ENCODE measurements at regions not wholly inside any gene's neighbourhood (a gene's known extent, or its start where the extent isn't known, plus 50 kb on each side); places are given as distances from the start of the nearest gene placed in this dataset.

DNA sequence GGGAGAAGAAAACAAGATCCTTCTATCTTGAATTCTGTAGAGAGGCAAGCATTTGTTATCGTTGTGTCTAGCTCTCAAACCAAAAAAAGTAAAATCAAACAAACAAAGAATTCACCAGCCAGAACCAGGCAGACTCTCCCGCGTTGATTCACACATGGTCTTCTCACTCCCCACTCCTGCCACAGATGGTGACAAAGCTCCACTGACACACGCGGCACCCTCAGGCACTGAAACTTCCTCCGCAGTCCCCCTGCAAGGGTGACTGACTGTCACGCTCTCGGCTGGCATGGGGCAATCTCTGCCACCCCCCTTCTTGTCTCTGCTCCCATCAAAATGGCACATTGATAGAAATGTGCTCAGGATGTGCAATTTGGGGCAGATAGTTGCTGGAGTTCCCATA, 304.9 kb downstream of the DHX15 start:
- ATAC-seq (no peak), DNase-seq (ENCODE audit: low read depth in 1 of 2, low spot score in 1 of 2) (no peak), FAIRE-seq (no peak)
- Histone ChIP-seq H3K4me1 (no peaks in the 10 kb centered on the region), H3K9me3 (no peaks in the 10 kb centered on the region), H3K4me2 (no peak overlapping the region), H3K27ac (no peak overlapping the region), H3K4me3 (no peak overlapping the region)
- POLR2A ChIA-PET: no interaction called here
- CTCF ChIA-PET: no interaction called here
- WGBS (ENCODE audit: missing lambda C conversion rate): 34% methylated on average over 8 of the region's 8 CpGs
- TF ChIP-seq POLR2AphosphoS2 (conservative IDR thresholded peaks at IDR 0.05; ENCODE audit: low read length) (no peak), PHF8 (IDR thresholded peaks at IDR 0.05; ENCODE audit: borderline replicate concordance, low read depth) (no peak), SREBF2 (IDR thresholded peaks at IDR 0.05) (no peak), GATA3 (IDR thresholded peaks at IDR 0.05; ENCODE audit: borderline replicate concordance) (no peak), POLR2A (IDR thresholded peaks at IDR 0.05; ENCODE audit: low read length) (no peak), HEYL (CRISPR knock-in tag; IDR thresholded peaks at IDR 0.05) (no peak), JUN (IDR thresholded peaks at IDR 0.05) (no peak), CHD4 (IDR thresholded peaks at IDR 0.05; ENCODE audit: borderline replicate concordance) (no peak)
- TF ChIP-seq, protein P1, sequence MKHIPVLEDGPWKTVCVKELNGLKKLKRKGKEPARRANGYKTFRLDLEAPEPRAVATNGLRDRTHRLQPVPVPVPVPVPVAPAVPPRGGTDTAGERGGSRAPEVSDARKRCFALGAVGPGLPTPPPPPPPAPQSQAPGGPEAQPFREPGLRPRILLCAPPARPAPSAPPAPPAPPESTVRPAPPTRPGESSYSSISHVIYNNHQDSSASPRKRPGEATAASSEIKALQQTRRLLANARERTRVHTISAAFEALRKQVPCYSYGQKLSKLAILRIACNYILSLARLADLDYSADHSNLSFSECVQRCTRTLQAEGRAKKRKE (CRISPR knock-in tag; IDR thresholded peaks at IDR 0.05; ENCODE audit: low read depth): no peak
- TF ChIP-seq, protein P2, sequence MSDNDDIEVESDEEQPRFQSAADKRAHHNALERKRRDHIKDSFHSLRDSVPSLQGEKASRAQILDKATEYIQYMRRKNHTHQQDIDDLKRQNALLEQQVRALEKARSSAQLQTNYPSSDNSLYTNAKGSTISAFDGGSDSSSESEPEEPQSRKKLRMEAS (IDR thresholded peaks at IDR 0.05): no peak
- TF ChIP-seq, protein P3, sequence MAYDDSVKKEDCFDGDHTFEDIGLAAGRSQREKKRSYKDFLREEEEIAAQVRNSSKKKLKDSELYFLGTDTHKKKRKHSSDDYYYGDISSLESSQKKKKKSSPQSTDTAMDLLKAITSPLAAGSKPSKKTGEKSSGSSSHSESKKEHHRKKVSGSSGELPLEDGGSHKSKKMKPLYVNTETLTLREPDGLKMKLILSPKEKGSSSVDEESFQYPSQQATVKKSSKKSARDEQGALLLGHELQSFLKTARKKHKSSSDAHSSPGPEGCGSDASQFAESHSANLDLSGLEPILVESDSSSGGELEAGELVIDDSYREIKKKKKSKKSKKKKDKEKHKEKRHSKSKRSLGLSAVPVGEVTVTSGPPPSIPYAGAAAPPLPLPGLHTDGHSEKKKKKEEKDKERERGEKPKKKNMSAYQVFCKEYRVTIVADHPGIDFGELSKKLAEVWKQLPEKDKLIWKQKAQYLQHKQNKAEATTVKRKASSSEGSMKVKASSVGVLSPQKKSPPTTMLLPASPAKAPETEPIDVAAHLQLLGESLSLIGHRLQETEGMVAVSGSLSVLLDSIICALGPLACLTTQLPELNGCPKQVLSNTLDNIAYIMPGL (CRISPR knock-in tag; IDR thresholded peaks at IDR 0.05; ENCODE audit: borderline replicate concordance): no peak
- TF ChIP-seq, protein P4, sequence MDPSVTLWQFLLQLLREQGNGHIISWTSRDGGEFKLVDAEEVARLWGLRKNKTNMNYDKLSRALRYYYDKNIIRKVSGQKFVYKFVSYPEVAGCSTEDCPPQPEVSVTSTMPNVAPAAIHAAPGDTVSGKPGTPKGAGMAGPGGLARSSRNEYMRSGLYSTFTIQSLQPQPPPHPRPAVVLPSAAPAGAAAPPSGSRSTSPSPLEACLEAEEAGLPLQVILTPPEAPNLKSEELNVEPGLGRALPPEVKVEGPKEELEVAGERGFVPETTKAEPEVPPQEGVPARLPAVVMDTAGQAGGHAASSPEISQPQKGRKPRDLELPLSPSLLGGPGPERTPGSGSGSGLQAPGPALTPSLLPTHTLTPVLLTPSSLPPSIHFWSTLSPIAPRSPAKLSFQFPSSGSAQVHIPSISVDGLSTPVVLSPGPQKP (IDR thresholded peaks at IDR 0.05; ENCODE audit: low read depth, low read length): no peak

DNA sequence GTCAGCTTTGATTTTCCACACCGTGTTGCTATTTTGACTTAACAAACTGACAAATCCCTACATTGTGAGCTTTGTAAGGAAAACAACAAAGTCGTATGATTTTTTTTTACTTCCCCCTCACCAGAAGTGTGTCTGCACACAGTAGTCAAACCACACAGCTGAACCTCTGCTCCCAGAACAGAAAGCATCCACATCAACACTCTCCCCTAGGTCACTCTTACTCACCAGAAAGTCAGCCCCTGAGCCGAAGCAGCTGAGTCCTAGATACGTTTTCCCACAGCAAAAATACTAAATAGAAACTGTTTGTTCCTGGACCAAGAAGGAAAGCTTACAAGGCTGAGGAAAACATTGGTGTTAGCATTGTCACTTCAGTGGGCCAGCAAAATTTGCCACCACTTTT, 305.7 kb downstream of the DHX15 start:
- TF ChIP-seq CHD2 (IDR thresholded peaks at IDR 0.05; ENCODE audit: low read length, partially characterized antibody) (no peak), RFX5 (IDR thresholded peaks at IDR 0.05) (no peak), EP300 (IDR thresholded peaks at IDR 0.05) (no peak), NPAS2 (CRISPR knock-in tag; IDR thresholded peaks at IDR 0.05; ENCODE audit: borderline replicate concordance) (no peak), BHLHE40 (IDR thresholded peaks at IDR 0.05; ENCODE audit: low read depth, low read length) (no peak), MAZ (IDR thresholded peaks at IDR 0.05; ENCODE audit: borderline replicate concordance, low read depth, low read length) (no peak), KDM1A (IDR thresholded peaks at IDR 0.05; ENCODE audit: low read depth) (no peak), GATA3 (IDR thresholded peaks at IDR 0.05; ENCODE audit: borderline replicate concordance) (no peak), RNF2 (IDR thresholded peaks at IDR 0.05; ENCODE audit: borderline replicate concordance, low read depth) (no peak), FOXS1 (CRISPR knock-in tag; IDR thresholded peaks at IDR 0.05) (no peak), JUN (IDR thresholded peaks at IDR 0.05) (no peak), ZFP36 (IDR thresholded peaks at IDR 0.05; ENCODE audit: borderline replicate concordance, partially characterized antibody) (no peak), ZSCAN20 (CRISPR knock-in tag; IDR thresholded peaks at IDR 0.05) (no peak), JUNB (IDR thresholded peaks at IDR 0.05) (no peak), RAD21 (conservative IDR thresholded peaks at IDR 0.05 in 1 of 2, IDR thresholded peaks at IDR 0.05 in 1 of 2) (no peak), HOXB13 (CRISPR knock-in tag; IDR thresholded peaks at IDR 0.05; ENCODE audit: low read depth) (no peak), FOSB (CRISPR knock-in tag; IDR thresholded peaks at IDR 0.05) (no peak)
- TF ChIP-seq, protein P5, sequence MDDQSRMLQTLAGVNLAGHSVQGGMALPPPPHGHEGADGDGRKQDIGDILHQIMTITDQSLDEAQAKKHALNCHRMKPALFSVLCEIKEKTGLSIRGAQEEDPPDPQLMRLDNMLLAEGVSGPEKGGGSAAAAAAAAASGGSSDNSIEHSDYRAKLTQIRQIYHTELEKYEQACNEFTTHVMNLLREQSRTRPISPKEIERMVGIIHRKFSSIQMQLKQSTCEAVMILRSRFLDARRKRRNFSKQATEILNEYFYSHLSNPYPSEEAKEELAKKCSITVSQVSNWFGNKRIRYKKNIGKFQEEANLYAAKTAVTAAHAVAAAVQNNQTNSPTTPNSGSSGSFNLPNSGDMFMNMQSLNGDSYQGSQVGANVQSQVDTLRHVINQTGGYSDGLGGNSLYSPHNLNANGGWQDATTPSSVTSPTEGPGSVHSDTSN (IDR thresholded peaks at IDR 0.05): no peak
- TF ChIP-seq, protein P6, sequence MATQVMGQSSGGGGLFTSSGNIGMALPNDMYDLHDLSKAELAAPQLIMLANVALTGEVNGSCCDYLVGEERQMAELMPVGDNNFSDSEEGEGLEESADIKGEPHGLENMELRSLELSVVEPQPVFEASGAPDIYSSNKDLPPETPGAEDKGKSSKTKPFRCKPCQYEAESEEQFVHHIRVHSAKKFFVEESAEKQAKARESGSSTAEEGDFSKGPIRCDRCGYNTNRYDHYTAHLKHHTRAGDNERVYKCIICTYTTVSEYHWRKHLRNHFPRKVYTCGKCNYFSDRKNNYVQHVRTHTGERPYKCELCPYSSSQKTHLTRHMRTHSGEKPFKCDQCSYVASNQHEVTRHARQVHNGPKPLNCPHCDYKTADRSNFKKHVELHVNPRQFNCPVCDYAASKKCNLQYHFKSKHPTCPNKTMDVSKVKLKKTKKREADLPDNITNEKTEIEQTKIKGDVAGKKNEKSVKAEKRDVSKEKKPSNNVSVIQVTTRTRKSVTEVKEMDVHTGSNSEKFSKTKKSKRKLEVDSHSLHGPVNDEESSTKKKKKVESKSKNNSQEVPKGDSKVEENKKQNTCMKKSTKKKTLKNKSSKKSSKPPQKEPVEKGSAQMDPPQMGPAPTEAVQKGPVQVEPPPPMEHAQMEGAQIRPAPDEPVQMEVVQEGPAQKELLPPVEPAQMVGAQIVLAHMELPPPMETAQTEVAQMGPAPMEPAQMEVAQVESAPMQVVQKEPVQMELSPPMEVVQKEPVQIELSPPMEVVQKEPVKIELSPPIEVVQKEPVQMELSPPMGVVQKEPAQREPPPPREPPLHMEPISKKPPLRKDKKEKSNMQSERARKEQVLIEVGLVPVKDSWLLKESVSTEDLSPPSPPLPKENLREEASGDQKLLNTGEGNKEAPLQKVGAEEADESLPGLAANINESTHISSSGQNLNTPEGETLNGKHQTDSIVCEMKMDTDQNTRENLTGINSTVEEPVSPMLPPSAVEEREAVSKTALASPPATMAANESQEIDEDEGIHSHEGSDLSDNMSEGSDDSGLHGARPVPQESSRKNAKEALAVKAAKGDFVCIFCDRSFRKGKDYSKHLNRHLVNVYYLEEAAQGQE (IDR thresholded peaks at IDR 0.05): no peak
- CTCF ChIA-PET: no interaction called here
- H3K4me1 ChIP-seq: no peaks in the 10 kb centered on the region
- no peak for DNase-seq (ENCODE audit: low read depth in 1 of 2, low spot score in 1 of 2)
- no peak overlapping the region for H3K27ac ChIP-seq
- no peak for ATAC-seq
- no peak overlapping the region for H3K4me2 ChIP-seq
- POLR2A ChIA-PET: no interaction called here
- WGBS (ENCODE audit: missing lambda C conversion rate): 10% methylated on average over 4 of the region's 4 CpGs
- FAIRE-seq: no peak
- no peaks in the 10 kb centered on the region for H3K9me3 ChIP-seq
- no peak overlapping the region for H3K4me3 ChIP-seq

Data from A549 (cell line).